GM19351 (cell line): ENCODE measurements at regions not wholly inside any gene's neighbourhood (a gene's known extent, or its start where the extent isn't known, plus 50 kb on each side); places are given as distances from the start of the nearest gene placed in this dataset.

Source experiments
- ATAC-seq: cut with Tn5 transposase; IDR thresholded peaks from one replicate; pipeline ENCODE4 v1.9.1; 2021; ENCODE audit warnings: mild to moderate bottlenecking, moderate library complexity; ENCODE audit not compliant: unreplicated experiment

GRCh38 chr5:82855893-82856550, 221.2 kb downstream of the TMEM167A start:
- no peak for ATAC-seq

GRCh38 chr5:82854956-82855355, 222.2 kb downstream of the TMEM167A start:
- ATAC-seq, result no peak

- no peak for ATAC-seq
Measured at GRCh38 chr5:82851471-82851870, 225.7 kb downstream of the TMEM167A start.

- no peak for ATAC-seq
Measured at GRCh38 chr5:82850393-82850792, 226.8 kb downstream of the TMEM167A start.

- ATAC-seq, result no peak
Measured at GRCh38 chr5:82849885-82850284, 227.3 kb downstream of the TMEM167A start.

GRCh38 chr5:82847562-82847961, 229.6 kb downstream of the TMEM167A start:
- no peak for ATAC-seq

GRCh38 chr5:82839881-82840280, 237.3 kb downstream of the TMEM167A start:
- no peak for ATAC-seq

- no peak for ATAC-seq
Measured at GRCh38 chr5:82835488-82835887, 241.7 kb downstream of the TMEM167A start.

GRCh38 chr5:82834151-82834550, 243.0 kb downstream of the TMEM167A start:
- ATAC-seq, result no peak

GRCh38 chr5:82833277-82833676, 243.9 kb downstream of the TMEM167A start:
- peak; percentile 61 for ATAC-seq

- ATAC-seq, result no peak
Measured at GRCh38 chr5:82832445-82832844, 244.7 kb downstream of the TMEM167A start.

GRCh38 chr5:82828211-82828610, 249.0 kb downstream of the TMEM167A start:
- no peak for ATAC-seq

GRCh38 chr5:82827651-82828050, 249.5 kb downstream of the TMEM167A start:
- ATAC-seq, result no peak

GRCh38 chr5:82822634-82822927, 254.6 kb downstream of the TMEM167A start:
- ATAC-seq, result no peak

- no peak for ATAC-seq
Measured at GRCh38 chr5:82821846-82822633, 255.2 kb downstream of the TMEM167A start.

GRCh38 chr5:82820961-82821845, 256.0 kb downstream of the TMEM167A start:
- ATAC-seq, result peak; percentile 74

- no peak for ATAC-seq
Measured at GRCh38 chr5:82820188-82820587, 257.0 kb downstream of the TMEM167A start.

- ATAC-seq, result peak; percentile 29
Measured at GRCh38 chr5:82817897-82818676, 259.1 kb downstream of the TMEM167A start.

GRCh38 chr5:82816926-82817325, 260.3 kb downstream of the TMEM167A start:
- no peak for ATAC-seq

GRCh38 chr5:82815871-82816270, 261.3 kb downstream of the TMEM167A start:
- no peak for ATAC-seq

GRCh38 chr5:82813861-82814260, 263.3 kb downstream of the TMEM167A start:
- no peak for ATAC-seq
